GM18520 (cell line): ENCODE measurements at regions not wholly inside any gene's neighbourhood (a gene's known extent, or its start where the extent isn't known, plus 50 kb on each side); places are given as distances from the start of the nearest gene placed in this dataset.

ENCODE experiments used
- ATAC-seq: cut with Tn5 transposase; IDR thresholded peaks from one replicate; pipeline ENCODE4 v1.9.1; 2021; ENCODE audit not compliant: unreplicated experiment

DNA sequence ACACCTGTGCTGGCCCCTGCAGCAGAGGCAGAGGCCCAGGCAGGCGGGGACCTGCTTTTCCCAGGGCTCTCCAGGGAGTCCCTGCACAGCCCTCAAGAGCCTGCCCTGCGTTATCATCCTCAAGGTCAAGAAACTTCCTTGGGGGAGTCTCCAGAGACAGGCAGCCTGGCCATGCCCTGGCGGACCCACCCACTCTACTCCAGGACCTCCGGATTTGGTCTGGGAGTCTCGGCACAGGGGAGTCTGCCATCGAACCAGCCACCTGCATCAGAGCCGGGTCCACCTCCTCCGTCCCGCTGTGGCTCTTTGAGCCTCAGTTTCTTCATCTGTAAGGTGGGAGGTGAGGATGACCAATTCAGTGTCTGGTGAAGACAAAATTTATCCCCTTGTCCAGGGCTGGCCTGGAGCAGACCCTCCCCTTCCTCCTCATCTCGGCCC lies 75.3 kb upstream of the TNRC6C start:
- no peak for ATAC-seq

DNA sequence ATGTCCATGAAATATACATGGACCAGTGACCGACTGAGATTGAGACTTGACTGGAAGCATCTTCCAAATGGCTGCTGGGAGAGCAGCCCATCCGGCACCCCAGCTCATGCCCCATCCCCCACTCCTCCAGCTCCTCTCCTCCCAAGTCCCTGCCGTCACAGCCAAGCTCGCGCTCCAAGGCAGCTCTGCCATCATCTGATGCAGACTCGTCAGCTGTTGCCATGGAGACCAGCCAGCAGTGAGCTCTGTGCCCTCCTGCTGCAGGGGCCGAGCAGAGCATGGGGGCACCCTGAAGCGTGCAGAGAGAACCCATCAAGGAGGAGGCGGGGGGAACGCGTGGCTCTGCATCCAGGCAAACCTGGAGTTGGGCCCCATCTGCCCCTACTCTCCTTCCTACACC lies 74.5 kb upstream of the TNRC6C start:
- ATAC-seq: no peak

- ATAC-seq: no peak
Measured at GRCh38 chr17:77884967-77885641, 73.4 kb upstream of the TNRC6C start.

DNA sequence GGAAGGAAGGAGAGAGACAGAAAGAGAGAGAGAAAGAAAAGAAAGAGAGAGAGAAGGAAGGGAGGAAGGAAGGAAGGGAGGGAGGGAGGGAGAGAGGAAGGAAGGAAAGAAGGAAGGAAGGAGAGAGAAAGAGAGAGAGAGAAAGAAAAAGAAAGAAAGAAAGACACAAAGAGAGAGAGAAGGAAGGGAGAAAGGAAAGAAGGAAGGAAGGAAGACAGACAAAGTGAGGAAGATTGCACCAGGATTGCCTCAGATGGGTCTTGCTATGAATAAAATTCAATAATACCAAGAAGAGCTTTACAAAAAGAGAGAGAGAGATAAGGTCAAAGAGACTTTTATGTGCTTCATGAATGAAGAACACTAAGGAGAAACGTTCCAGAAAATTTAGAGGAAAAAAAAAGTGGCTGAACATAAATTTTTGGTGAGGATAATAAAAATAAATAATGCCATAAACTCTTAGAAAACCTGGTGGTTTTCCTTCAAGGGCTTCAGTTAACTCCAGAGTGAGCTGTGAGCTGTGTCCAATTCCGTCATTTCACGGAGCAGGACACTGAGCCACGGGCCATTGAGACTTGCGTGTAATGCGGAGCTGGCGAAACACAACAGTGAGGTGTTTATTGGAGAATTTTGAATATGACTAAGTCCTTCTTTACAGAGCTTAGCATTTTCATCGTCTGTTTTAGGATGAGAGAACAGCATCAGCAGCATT lies 72.7 kb upstream of the TNRC6C start:
- no peak for ATAC-seq

DNA sequence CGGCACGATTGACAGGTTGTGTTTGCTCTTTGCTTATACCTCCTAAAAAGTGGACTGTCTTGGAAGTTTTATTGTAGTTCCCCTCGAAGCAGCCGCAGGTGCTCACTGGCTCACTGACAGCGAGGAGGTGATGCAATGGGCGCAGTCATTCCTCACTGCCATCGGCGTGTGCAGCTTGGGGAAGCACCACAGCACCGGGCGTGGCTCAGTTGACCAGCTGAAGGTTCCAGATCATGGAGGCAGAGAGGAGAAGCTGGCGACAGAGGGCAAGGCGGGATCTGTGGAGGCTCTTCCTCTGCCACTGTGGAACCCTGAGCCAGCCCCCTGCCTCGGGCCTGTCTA lies 72.1 kb upstream of the TNRC6C start:
- ATAC-seq: no peak

GRCh38 chr17:77887110-77887463 lies 71.4 kb upstream of the TNRC6C start:
- ATAC-seq: no peak

GRCh38 chr17:77887464-77888241 lies 70.8 kb upstream of the TNRC6C start:
- no peak for ATAC-seq

GRCh38 chr17:77888242-77889134 lies 70.0 kb upstream of the TNRC6C start:
- ATAC-seq: no peak

DNA sequence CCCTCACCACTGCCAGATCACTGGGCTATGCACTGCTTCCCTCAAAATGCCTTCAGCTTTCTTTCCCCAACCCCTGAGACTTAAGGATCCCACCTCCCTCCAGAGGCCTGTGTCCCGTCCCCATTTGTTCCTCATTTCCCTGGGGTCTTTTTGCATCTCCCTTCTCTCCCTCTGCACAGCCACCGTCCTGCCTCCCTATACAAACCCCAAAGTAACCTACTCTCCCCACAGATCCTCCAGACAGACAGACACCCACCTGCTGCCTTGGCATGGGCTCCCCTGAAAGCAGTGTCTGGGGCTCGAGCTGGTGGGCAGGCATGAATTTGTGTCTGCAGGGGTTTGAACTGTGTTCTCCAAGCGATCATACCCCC lies 69.4 kb upstream of the TNRC6C start:
- ATAC-seq: no peak

GRCh38 chr17:77889866-77890760 lies 68.4 kb upstream of the TNRC6C start:
- ATAC-seq: no peak

GRCh38 chr17:77890771-77891170 lies 67.7 kb upstream of the TNRC6C start:
- ATAC-seq: no peak

DNA sequence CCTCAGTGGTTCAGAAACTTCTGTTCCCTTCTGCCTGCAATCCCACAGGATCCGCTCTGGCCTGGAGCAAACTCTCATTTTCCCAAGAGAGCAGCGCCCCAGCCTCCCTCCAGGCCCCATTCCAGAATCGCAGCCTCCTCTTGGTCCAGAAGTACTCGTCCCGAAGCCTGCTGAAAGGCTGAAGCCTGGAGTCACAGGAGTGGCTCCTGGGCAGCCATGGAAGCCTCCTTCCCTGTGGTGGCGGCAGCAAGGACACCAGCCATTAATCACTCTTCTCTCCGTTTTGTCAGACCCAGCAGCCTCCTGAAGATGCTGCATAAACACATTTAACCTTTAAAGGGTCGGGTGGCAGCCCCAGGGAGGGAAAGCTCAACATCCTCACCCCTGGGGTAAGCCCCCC lies 66.9 kb upstream of the TNRC6C start:
- no peak for ATAC-seq

- no peak for ATAC-seq
Measured at GRCh38 chr17:77892031-77892430, 66.5 kb upstream of the TNRC6C start.

DNA sequence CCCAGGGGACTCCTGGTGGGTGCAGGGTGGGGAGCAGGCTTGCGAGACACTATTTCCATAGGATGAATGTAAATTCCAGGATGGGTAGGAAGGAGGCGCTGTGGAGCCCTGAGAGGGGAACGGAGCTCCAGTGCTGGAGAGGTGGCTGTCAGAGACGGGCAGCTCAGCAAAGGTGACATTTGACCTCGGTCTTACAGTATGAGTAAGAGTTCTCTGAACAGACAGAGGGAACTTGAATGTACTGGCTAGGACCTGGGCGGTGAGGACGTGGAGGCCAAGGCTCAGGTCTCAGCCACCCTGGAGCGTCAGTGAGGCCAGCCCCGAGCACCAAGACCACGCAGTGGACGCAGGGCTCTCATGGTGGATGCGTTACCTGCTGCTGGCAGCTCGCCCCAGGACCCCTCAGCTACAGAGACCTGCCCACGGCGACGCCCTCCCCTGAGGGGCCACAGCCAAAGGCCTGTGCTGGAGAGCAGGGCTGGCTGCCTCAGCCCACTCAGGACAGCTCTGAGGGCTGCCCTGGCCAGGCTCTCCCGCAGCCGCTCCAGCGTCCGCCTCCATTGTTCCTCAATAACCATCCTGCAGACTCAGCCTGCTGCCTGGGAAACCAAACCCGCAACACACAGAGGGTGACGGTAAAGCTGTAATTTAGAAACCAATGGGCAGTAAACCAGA lies 65.9 kb upstream of the TNRC6C start:
- ATAC-seq: no peak

DNA sequence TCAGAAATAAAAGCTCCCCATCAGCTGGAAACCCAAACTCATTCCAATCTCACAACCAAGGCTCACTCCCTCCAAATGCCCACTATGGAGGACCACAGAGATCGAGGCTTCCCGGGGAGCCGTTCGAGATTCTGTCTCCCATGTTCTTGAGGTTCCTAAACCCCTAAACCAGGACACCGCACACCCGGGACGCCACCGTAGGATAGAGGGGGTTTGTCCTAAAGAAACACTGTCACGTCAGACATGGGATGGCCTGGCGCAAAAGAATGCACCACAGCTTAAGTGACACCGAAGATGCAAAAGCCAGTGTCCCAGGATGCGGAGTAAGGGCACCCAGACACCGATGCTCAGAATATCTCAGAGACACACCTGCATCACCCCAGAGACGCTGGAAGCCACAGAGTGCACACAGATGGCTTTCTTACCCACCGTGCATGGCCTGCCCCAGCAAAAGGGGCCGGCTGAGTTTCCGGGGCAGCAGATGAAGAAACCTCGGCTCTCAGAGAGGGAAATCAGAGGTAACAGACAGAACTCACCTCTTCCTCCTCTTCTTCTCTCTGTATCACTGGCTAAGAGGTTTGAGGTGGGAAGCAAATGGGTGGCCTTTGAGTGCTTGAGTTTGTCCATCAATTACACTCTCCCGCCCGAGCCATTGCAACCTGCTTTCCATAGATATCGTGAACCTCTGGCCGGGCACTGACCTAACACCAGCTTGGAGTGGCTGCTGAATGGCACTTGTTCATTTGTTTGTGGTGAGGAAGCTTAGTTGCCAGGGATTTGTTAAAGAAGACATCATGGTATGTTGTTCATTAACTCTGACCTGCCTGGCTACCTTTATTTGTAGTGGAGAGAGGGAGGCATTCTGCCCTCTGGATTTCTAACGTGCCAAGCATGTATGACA lies 65.1 kb upstream of the TNRC6C start:
- ATAC-seq: no peak

GRCh38 chr17:77894126-77894956 lies 64.2 kb upstream of the TNRC6C start:
- no peak for ATAC-seq

DNA sequence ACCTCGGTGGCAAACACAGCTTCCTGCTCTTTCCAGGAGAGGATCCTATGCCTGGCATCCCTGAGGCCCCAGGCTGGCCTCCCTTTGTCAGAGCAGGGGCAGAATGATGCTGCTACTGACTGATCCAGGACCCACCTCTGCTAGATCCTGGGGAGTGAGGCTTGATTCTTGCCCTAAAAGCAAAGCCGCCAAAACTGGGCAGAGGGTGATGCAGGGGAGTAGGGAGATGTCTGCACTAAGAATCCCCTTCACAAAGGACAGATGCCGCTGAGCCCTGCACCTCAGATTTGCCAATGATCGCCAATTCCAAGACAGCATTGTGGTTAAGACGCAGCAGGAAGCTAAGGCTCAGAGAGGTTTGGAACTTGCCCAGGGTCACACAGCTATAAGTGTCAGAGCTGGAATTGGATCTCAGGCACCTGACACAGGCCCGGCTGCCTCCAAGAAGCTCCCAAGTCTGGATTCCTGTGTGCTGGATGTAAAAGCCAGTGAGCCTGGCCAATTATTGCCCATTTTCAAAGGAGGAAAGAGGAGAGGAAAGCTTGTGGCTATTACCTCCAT lies 60.7 kb upstream of the TNRC6C start:
- ATAC-seq: no peak
